ENCODE measurements at regions not wholly inside any gene's neighbourhood (a gene's known extent, or its start where the extent isn't known, plus 50 kb on each side); places are given as distances from the start of the nearest gene placed in this dataset.

- TF ChIP-seq CTCF (IDR thresholded peaks at IDR 0.05), result no peak
- no peak for DNase-seq (ENCODE audit: low spot score)
- H3K27ac Mint-ChIP-seq (ENCODE audit: unreplicated experiment), result no peak overlapping the region
These were observed 448.1 kb upstream of the SEMA3D start for GRCh38 chr7:85634951-85635350.

GRCh38 chr7:85630904-85631600, 444.2 kb upstream of the SEMA3D start:
- Mint-ChIP-seq H3K36me3 (ENCODE audit: low read depth) (no peaks in the 10 kb centered on the region), H3K9me3 (ENCODE audit: low read depth) (no peaks in the 10 kb centered on the region), H3K4me1 (ENCODE audit: low read depth) (peaks cover 7% of the 10 kb centered on the region), H3K4me3 (ENCODE audit: unreplicated experiment) (no peak overlapping the region), H3K27ac (ENCODE audit: unreplicated experiment) (no peak overlapping the region), H3K27me3 (ENCODE audit: low read depth) (no peaks in the 10 kb centered on the region)
- DNase-seq (ENCODE audit: low spot score), result no peak
- TF ChIP-seq CTCF (IDR thresholded peaks at IDR 0.05), result no peak

More at GRCh38 chr7:85634951-85635350, 448.1 kb upstream of the SEMA3D start:
- Mint-ChIP-seq H3K9me3 (ENCODE audit: low read depth) (no peaks in the 10 kb centered on the region), H3K4me1 (ENCODE audit: low read depth) (peaks cover 7% of the 10 kb centered on the region), H3K36me3 (ENCODE audit: low read depth) (no peaks in the 10 kb centered on the region), H3K4me3 (ENCODE audit: unreplicated experiment) (no peak overlapping the region), H3K27me3 (ENCODE audit: low read depth) (no peaks in the 10 kb centered on the region)

- H3K4me3 Mint-ChIP-seq (ENCODE audit: unreplicated experiment), result no peak overlapping the region
- no peak overlapping the region for H3K27ac Mint-ChIP-seq (ENCODE audit: unreplicated experiment)
- H3K9me3 Mint-ChIP-seq (ENCODE audit: low read depth), result no peaks in the 10 kb centered on the region
- DNase-seq (ENCODE audit: low spot score), result no peak
- H3K4me1 Mint-ChIP-seq (ENCODE audit: low read depth), result peaks cover 7% of the 10 kb centered on the region
- peaks cover 1% of the 10 kb centered on the region for H3K36me3 Mint-ChIP-seq (ENCODE audit: low read depth)
- TF ChIP-seq CTCF (IDR thresholded peaks at IDR 0.05), result no peak
- H3K27me3 Mint-ChIP-seq (ENCODE audit: low read depth), result no peaks in the 10 kb centered on the region
These were observed 441.1 kb upstream of the SEMA3D start for GRCh38 chr7:85627791-85628586.

- Mint-ChIP-seq H3K27me3 (ENCODE audit: low read depth) (no peaks in the 10 kb centered on the region), H3K36me3 (ENCODE audit: low read depth) (peaks cover 1% of the 10 kb centered on the region), H3K27ac (ENCODE audit: unreplicated experiment) (no peak overlapping the region), H3K4me1 (ENCODE audit: low read depth) (no peaks in the 10 kb centered on the region), H3K4me3 (ENCODE audit: unreplicated experiment) (no peak overlapping the region), H3K9me3 (ENCODE audit: low read depth) (no peaks in the 10 kb centered on the region)
- no peak for TF ChIP-seq CTCF (IDR thresholded peaks at IDR 0.05)
- DNase-seq (ENCODE audit: low spot score), result no peak
These were observed 435.2 kb upstream of the SEMA3D start for GRCh38 chr7:85622059-85622458.

GRCh38 chr7:85620936-85621685, 434.3 kb upstream of the SEMA3D start:
- TF ChIP-seq CTCF (IDR thresholded peaks at IDR 0.05), result no peak
- Mint-ChIP-seq H3K4me3 (ENCODE audit: unreplicated experiment) (no peak overlapping the region), H3K27me3 (ENCODE audit: low read depth) (no peaks in the 10 kb centered on the region), H3K27ac (ENCODE audit: unreplicated experiment) (no peak overlapping the region), H3K36me3 (ENCODE audit: low read depth) (peaks cover 1% of the 10 kb centered on the region), H3K9me3 (ENCODE audit: low read depth) (no peaks in the 10 kb centered on the region), H3K4me1 (ENCODE audit: low read depth) (no peaks in the 10 kb centered on the region)
- DNase-seq (ENCODE audit: low spot score), result no peak
